ENCODE measurements at regions not wholly inside any gene's neighbourhood (a gene's known extent, or its start where the extent isn't known, plus 50 kb on each side); places are given as distances from the start of the nearest gene placed in this dataset.

- intact Hi-C loops (cut with micrococcal nuclease; ENCODE audit: unreplicated experiment): no loop called here
- H3K4me3 ChIP-seq (ENCODE audit: low read depth, low read length, poor library complexity, severe bottlenecking): no peak overlapping the region
- H3K9me3 ChIP-seq (ENCODE audit: low read depth, low read length, poor library complexity, severe bottlenecking): no peaks in the 10 kb centered on the region
- no peak for TF ChIP-seq EZH2 (IDR thresholded peaks at IDR 0.05; ENCODE audit: borderline replicate concordance, low read depth, low read length, poor library complexity, severe bottlenecking)
- TF ChIP-seq, protein P1, sequence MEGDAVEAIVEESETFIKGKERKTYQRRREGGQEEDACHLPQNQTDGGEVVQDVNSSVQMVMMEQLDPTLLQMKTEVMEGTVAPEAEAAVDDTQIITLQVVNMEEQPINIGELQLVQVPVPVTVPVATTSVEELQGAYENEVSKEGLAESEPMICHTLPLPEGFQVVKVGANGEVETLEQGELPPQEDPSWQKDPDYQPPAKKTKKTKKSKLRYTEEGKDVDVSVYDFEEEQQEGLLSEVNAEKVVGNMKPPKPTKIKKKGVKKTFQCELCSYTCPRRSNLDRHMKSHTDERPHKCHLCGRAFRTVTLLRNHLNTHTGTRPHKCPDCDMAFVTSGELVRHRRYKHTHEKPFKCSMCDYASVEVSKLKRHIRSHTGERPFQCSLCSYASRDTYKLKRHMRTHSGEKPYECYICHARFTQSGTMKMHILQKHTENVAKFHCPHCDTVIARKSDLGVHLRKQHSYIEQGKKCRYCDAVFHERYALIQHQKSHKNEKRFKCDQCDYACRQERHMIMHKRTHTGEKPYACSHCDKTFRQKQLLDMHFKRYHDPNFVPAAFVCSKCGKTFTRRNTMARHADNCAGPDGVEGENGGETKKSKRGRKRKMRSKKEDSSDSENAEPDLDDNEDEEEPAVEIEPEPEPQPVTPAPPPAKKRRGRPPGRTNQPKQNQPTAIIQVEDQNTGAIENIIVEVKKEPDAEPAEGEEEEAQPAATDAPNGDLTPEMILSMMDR (conservative IDR thresholded peaks at IDR 0.05; ENCODE audit: low read depth, low read length): no peak
- DNase-seq (ENCODE audit: low spot score): no peak
- peaks cover 4% of the 10 kb centered on the region for H3K4me1 ChIP-seq (ENCODE audit: insufficient read depth, low read length, poor library complexity, severe bottlenecking)
- H3K27me3 ChIP-seq (replicated peaks; ENCODE audit: insufficient read depth, low read depth, low read length, poor library complexity): no peaks in the 10 kb centered on the region
- no peak overlapping the region for H3K27ac ChIP-seq (ENCODE audit: low read depth, low read length, poor library complexity, severe bottlenecking)
- CTCF ChIA-PET: no interaction called here
- POLR2A ChIA-PET (ENCODE audit: low non-redundant PET): interaction anchor here (0.6 kb wide), 1 partner anchor 142 kb away, joined by 3 read pairs; no protein-coding TSS in a partner anchor
- no TSS peak for BruUV-seq (replicated peaks)
- no peaks in the 10 kb centered on the region for H3K36me3 ChIP-seq (ENCODE audit: insufficient read depth, low read length, poor library complexity, severe bottlenecking)
Observed at GRCh38 chr11:70566768-70567530, 168.6 kb downstream of the CTTN start.

DNA sequence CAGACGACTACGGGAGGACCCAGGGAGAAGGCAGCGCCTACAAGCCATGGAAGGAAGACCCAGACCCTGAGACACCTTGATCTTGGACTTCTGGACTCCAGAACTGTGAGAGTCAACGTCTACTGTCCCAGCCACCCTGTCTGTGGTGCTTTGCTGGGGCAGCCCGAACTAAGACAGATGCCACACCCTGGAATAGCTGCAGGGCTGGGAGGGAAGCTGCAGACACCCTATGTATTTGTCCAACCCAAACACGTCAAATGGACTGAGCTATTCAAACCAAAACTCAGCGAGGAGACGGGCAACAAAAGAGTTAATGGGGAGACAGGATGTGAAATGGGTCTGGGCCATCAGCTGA, 169.3 kb downstream of the CTTN start:
- no peaks in the 10 kb centered on the region for H3K27me3 ChIP-seq (replicated peaks; ENCODE audit: insufficient read depth, low read depth, low read length, poor library complexity)
- ChIA-PET POLR2A (ENCODE audit: low non-redundant PET) (no interaction called here), CTCF (interaction anchor here (0.6 kb wide), 2 partner anchors 11 to 99 kb away, joined by 3 read pairs; no protein-coding TSS in a partner anchor)
- peaks cover 4% of the 10 kb centered on the region for H3K4me1 ChIP-seq (ENCODE audit: insufficient read depth, low read length, poor library complexity, severe bottlenecking)
- BruUV-seq (replicated peaks): no TSS peak
- intact Hi-C loops (cut with micrococcal nuclease; ENCODE audit: unreplicated experiment): no loop called here
- no peaks in the 10 kb centered on the region for H3K9me3 ChIP-seq (ENCODE audit: low read depth, low read length, poor library complexity, severe bottlenecking)
- no peak for DNase-seq (ENCODE audit: low spot score)
- no peak overlapping the region for H3K27ac ChIP-seq (ENCODE audit: low read depth, low read length, poor library complexity, severe bottlenecking)
- TF ChIP-seq EZH2 (IDR thresholded peaks at IDR 0.05; ENCODE audit: borderline replicate concordance, low read depth, low read length, poor library complexity, severe bottlenecking): no peak
- TF ChIP-seq, protein P1 (conservative IDR thresholded peaks at IDR 0.05; ENCODE audit: low read depth, low read length): no peak
- H3K4me3 ChIP-seq (ENCODE audit: low read depth, low read length, poor library complexity, severe bottlenecking): peak overlapping the region; percentile 34
- H3K36me3 ChIP-seq (ENCODE audit: insufficient read depth, low read length, poor library complexity, severe bottlenecking): no peaks in the 10 kb centered on the region

GRCh38 chr11:70568035-70568813, 169.9 kb downstream of the CTTN start:
- no peaks in the 10 kb centered on the region for H3K9me3 ChIP-seq (ENCODE audit: low read depth, low read length, poor library complexity, severe bottlenecking)
- H3K36me3 ChIP-seq (ENCODE audit: insufficient read depth, low read length, poor library complexity, severe bottlenecking): no peaks in the 10 kb centered on the region
- peak overlapping the region; percentile 34 for H3K4me3 ChIP-seq (ENCODE audit: low read depth, low read length, poor library complexity, severe bottlenecking)
- POLR2A ChIA-PET (ENCODE audit: low non-redundant PET): no interaction called here
- CTCF ChIA-PET: interaction anchor here (0.6 kb wide), 2 partner anchors 12 to 99 kb away, joined by 3 read pairs; no protein-coding TSS in a partner anchor
- TF ChIP-seq, protein P1 (conservative IDR thresholded peaks at IDR 0.05; ENCODE audit: low read depth, low read length): no peak
- no peak for TF ChIP-seq EZH2 (IDR thresholded peaks at IDR 0.05; ENCODE audit: borderline replicate concordance, low read depth, low read length, poor library complexity, severe bottlenecking)
- peaks cover 4% of the 10 kb centered on the region for H3K4me1 ChIP-seq (ENCODE audit: insufficient read depth, low read length, poor library complexity, severe bottlenecking)
- H3K27me3 ChIP-seq (replicated peaks; ENCODE audit: insufficient read depth, low read depth, low read length, poor library complexity): no peaks in the 10 kb centered on the region
- H3K27ac ChIP-seq (ENCODE audit: low read depth, low read length, poor library complexity, severe bottlenecking): peak overlapping the region; percentile 7
- intact Hi-C loops (cut with micrococcal nuclease; ENCODE audit: unreplicated experiment): no loop called here
- peak; percentile 58 for DNase-seq (ENCODE audit: low spot score)
- no TSS peak for BruUV-seq (replicated peaks)

Data from A673 (cell line).